ENCODE measurements at regions not wholly inside any gene's neighbourhood (a gene's known extent, or its start where the extent isn't known, plus 50 kb on each side); places are given as distances from the start of the nearest gene placed in this dataset.

DNA sequence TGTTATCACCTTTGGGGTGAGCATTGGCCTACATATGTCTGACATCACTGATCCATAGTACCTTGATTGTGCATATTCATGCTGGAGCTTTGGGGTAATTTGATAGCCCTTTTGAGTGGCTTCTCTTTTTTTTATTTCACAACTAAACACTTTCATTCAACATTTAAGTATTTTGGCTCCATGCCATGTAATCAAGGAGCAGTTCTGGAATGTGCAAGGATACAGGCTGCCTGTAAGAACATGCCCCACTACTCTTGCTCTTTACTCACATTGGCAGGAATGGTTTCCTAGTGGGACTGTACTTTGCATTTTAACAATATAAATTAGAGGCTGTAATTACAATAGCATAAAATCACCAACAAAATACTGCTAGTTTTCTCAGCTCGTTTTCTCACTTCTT lies 300.7 kb upstream of the SPAG17 start:
- TF ChIP-seq, protein P1, sequence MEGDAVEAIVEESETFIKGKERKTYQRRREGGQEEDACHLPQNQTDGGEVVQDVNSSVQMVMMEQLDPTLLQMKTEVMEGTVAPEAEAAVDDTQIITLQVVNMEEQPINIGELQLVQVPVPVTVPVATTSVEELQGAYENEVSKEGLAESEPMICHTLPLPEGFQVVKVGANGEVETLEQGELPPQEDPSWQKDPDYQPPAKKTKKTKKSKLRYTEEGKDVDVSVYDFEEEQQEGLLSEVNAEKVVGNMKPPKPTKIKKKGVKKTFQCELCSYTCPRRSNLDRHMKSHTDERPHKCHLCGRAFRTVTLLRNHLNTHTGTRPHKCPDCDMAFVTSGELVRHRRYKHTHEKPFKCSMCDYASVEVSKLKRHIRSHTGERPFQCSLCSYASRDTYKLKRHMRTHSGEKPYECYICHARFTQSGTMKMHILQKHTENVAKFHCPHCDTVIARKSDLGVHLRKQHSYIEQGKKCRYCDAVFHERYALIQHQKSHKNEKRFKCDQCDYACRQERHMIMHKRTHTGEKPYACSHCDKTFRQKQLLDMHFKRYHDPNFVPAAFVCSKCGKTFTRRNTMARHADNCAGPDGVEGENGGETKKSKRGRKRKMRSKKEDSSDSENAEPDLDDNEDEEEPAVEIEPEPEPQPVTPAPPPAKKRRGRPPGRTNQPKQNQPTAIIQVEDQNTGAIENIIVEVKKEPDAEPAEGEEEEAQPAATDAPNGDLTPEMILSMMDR (IDR thresholded peaks at IDR 0.05; ENCODE audit: borderline replicate concordance, extremely low read depth, low read length, poor library complexity, severe bottlenecking): no peak
- no peak for TF ChIP-seq EZH2 (IDR thresholded peaks at IDR 0.05; ENCODE audit: borderline replicate concordance, low read depth, low read length, severe bottlenecking)

Data from DND-41 (cell line).